ENCODE measurements at regions not wholly inside any gene's neighbourhood (a gene's known extent, or its start where the extent isn't known, plus 50 kb on each side); places are given as distances from the start of the nearest gene placed in this dataset.

- H3K4me3 ChIP-seq (ENCODE audit: low read depth, low read length), result no peak overlapping the region
- TF ChIP-seq MAX (IDR thresholded peaks at IDR 0.05; ENCODE audit: low read depth, low read length), result no peak
- TF ChIP-seq POLR2A (IDR thresholded peaks at IDR 0.05; ENCODE audit: extremely low read depth, insufficient read length), result no peak
- TF ChIP-seq MYC (IDR thresholded peaks at IDR 0.05; ENCODE audit: low read depth, low read length), result no peak
- TF ChIP-seq CTCF (IDR thresholded peaks at IDR 0.05; ENCODE audit: low read depth, low read length), result no peak
- no peak for DNase-seq (ENCODE audit: low read depth)
Observed at GRCh38 chr6:101236709-101237108, 156.8 kb upstream of the GRIK2 start.

GRCh38 chr6:101241442-101241841 is 152.1 kb upstream of the GRIK2 start:
- no peak for DNase-seq (ENCODE audit: low read depth)
- TF ChIP-seq CTCF (IDR thresholded peaks at IDR 0.05; ENCODE audit: low read depth, low read length) (no peak), MYC (IDR thresholded peaks at IDR 0.05; ENCODE audit: low read depth, low read length) (no peak), MAX (IDR thresholded peaks at IDR 0.05; ENCODE audit: low read depth, low read length) (no peak), POLR2A (IDR thresholded peaks at IDR 0.05; ENCODE audit: extremely low read depth, insufficient read length) (no peak)
- no peak overlapping the region for H3K4me3 ChIP-seq (ENCODE audit: low read depth, low read length)

GRCh38 chr6:101249470-101249869 is 144.0 kb upstream of the GRIK2 start:
- H3K4me3 ChIP-seq (ENCODE audit: low read depth, low read length), result no peak overlapping the region
- DNase-seq (ENCODE audit: low read depth), result no peak
- no peak for TF ChIP-seq MAX (IDR thresholded peaks at IDR 0.05; ENCODE audit: low read depth, low read length)
- no peak for TF ChIP-seq POLR2A (IDR thresholded peaks at IDR 0.05; ENCODE audit: extremely low read depth, insufficient read length)
- no peak for TF ChIP-seq CTCF (IDR thresholded peaks at IDR 0.05; ENCODE audit: low read depth, low read length)
- TF ChIP-seq MYC (IDR thresholded peaks at IDR 0.05; ENCODE audit: low read depth, low read length), result no peak

GRCh38 chr6:101257163-101257562 is 136.3 kb upstream of the GRIK2 start:
- no peak for DNase-seq (ENCODE audit: low read depth)
- H3K4me3 ChIP-seq (ENCODE audit: low read depth, low read length), result no peak overlapping the region
- no peak for TF ChIP-seq CTCF (IDR thresholded peaks at IDR 0.05; ENCODE audit: low read depth, low read length)
- TF ChIP-seq POLR2A (IDR thresholded peaks at IDR 0.05; ENCODE audit: extremely low read depth, insufficient read length), result no peak
- no peak for TF ChIP-seq MYC (IDR thresholded peaks at IDR 0.05; ENCODE audit: low read depth, low read length)
- no peak for TF ChIP-seq MAX (IDR thresholded peaks at IDR 0.05; ENCODE audit: low read depth, low read length)

GRCh38 chr6:101259505-101259904 is 134.0 kb upstream of the GRIK2 start:
- DNase-seq (ENCODE audit: low read depth), result no peak
- TF ChIP-seq MAX (IDR thresholded peaks at IDR 0.05; ENCODE audit: low read depth, low read length) (no peak), CTCF (IDR thresholded peaks at IDR 0.05; ENCODE audit: low read depth, low read length) (no peak), MYC (IDR thresholded peaks at IDR 0.05; ENCODE audit: low read depth, low read length) (no peak), POLR2A (IDR thresholded peaks at IDR 0.05; ENCODE audit: extremely low read depth, insufficient read length) (no peak)
- no peak overlapping the region for H3K4me3 ChIP-seq (ENCODE audit: low read depth, low read length)

- no peak for DNase-seq (ENCODE audit: low read depth)
- no peak overlapping the region for H3K4me3 ChIP-seq (ENCODE audit: low read depth, low read length)
- TF ChIP-seq MAX (IDR thresholded peaks at IDR 0.05; ENCODE audit: low read depth, low read length), result no peak
- TF ChIP-seq POLR2A (IDR thresholded peaks at IDR 0.05; ENCODE audit: extremely low read depth, insufficient read length), result no peak
- no peak for TF ChIP-seq MYC (IDR thresholded peaks at IDR 0.05; ENCODE audit: low read depth, low read length)
- no peak for TF ChIP-seq CTCF (IDR thresholded peaks at IDR 0.05; ENCODE audit: low read depth, low read length)
Observed at GRCh38 chr6:101263596-101263995, 129.9 kb upstream of the GRIK2 start.
